DMS 273 treated with DMSO at 0.1 percent for 48 hours (cell line): ENCODE measurements at regions not wholly inside any gene's neighbourhood (a gene's known extent, or its start where the extent isn't known, plus 50 kb on each side); places are given as distances from the start of the nearest gene placed in this dataset.
"Not testable (repeated sequence)": the region's sequence is repeated elsewhere in the genome, so short reads cannot be mapped to it uniquely, and the experiment has no call there.

Source experiments
- DNase-seq: peaks from one replicate; lab custom pipeline; 2025; lab: John Stamatoyannopoulos, UW

DNA sequence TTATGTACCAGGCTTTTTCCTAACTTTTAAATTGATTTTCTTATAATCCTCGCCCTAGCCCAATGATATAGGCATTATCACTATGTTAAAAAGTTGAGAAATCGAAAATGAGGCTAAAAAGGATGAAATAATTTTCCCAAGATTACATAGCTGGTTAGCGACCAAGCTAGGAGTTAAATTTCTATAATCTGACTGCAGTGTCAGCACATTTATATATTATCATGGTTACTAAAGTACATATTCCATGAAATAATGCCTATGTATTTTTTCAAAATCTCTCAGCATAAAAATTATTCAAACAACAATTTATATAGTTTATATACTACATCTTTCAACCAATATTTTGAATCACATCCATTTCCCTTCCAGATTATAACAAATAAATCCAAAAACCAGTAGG is 317.3 kb upstream of the TFPI start:
- DNase-seq = no peak

DNA sequence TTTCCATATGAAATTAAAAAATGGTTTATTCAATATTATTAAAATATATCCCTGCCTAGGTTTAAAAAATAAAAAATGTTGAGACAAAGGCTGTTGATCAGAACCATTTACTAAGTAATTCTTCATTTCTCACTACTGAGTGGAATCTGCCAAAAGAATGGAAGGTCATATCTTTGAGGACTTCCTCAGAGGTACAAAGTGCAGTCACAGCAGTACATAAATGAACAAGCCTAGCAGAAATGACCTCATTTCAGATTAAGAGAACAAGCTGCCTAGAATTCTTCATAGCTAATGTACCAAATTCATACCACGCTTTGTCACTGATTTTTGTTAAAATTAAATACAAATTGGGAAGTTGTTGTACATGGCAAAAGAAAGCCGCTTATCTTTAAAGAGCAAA is 318.9 kb upstream of the TFPI start:
- no peak for DNase-seq

GRCh38 chr2:187874786-187875185 is 320.6 kb upstream of the TFPI start:
- DNase-seq = no peak

DNA sequence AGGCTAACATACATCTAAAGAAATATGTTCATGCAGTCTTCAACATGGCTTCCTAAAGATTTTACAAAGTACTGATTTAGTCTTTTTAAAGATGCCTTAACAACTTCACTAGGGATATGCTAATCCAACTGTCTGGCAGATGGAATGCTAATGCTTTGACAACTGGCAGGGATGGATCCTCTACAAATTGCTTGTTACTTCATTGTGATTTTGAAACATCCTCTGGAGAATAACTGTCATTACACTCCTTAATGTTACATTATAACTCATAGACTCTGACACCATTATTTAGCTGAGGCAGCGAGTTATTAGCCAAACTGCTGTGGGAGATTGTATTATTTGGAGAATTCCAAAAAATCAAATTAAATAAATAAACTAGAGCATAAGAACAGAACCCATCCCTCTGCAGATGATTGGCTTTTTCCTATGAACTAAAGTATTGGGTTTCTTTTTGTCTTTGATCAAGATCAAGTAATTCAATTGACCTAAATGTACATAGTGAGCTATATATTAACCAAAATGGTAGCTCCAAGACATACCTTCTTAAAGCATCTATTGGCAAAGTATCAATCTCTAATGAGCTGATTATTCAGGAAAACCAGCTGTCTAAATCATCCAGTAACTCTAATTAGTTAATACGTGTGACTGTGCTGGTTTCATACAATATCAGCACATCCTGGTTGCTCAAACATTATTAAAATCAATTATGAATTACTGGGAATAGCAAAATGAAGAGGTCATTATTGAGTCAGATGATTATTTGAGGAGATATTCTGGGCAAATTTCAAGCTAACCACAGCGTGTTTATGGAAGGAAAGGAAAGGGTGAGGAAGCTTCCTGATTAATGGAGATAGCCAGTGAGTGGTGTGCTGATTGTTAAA is 321.3 kb upstream of the TFPI start:
- DNase-seq = no peak

DNA sequence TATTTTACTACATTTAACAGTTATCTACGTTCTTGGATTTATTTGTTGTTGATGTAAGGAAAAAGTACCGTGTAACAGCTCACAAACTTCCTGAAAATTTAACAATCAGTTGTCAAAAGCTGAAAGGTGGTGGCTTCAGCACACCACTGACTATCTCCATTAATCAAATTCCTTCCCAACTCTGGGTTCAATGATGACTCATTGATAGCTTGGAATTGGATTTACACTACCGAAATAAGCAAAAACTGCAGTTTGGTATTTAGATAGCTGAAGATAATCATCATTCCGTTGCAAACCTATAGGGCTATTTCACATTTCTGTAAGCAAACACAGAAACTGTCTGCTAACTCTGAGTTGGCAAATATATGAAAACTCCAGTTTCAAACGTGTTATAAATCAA is 322.3 kb upstream of the TFPI start:
- DNase-seq = no peak

- DNase-seq = no peak
Measured at GRCh38 chr2:187877391-187877790, 323.2 kb upstream of the TFPI start.

- DNase-seq = no peak
Measured at GRCh38 chr2:187878112-187878511, 323.9 kb upstream of the TFPI start.

DNA sequence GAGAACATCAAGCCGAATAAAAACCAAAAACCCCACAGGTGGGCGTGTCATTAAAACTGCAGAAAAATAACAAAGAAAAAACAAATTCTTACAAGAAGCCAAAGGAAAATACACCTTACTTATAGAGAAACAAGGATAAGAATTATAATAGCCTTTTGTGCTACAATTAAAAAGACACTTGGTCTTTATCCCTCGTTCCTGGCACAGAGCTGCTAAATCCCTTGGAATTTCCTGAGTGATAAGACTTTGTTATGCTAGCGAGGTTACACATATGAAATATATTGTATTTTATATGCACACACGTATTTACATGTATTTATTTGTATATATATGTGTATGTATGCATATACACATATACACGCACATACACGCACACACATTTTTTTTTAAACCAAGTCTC is 325.3 kb upstream of the TFPI start:
- DNase-seq = no peak

GRCh38 chr2:187884003-187884402 is 329.8 kb upstream of the TFPI start:
- no peak for DNase-seq

DNA sequence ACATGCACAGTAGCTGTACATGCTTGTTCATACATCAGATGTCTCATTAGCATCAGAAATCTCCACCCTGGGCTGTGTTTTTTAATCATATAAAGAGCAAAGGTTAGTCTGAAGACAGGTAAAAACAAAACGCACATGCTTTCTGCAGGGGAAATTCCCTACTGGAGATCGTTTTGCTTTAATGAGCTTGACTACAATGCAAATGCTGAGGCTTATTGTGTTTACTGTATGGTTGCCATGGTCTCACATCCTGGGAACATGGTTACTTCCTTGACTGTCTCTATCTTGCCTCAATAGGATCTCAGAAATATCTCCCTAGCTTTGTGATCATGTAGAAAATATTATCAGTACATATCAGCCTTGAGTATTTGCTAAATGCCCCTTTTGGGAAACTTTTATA is 336.5 kb upstream of the TFPI start:
- no peak for DNase-seq

- DNase-seq = no peak
Measured at GRCh38 chr2:187900021-187900420, 345.8 kb upstream of the TFPI start.

DNA sequence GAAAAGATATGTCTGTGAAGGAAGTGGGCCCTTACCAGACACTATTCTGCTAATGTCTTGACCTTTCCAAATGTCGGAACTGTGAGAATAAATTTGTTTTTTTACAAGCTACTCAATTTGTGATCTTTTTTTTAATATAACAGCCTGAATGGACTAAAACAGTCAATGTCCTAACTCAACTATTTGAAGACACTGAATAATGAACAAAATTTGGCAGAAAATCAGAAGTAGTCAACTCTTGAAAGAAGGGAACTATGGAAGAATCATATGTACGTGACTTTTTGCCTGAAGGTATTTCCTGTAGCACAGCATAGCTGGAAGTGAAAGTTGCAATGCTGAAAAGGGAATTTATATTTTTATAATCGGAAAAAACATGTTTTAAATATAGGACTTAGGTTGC is 351.8 kb upstream of the TFPI start:
- DNase-seq = no peak

- DNase-seq = not testable (repeated sequence)
Measured at GRCh38 chr2:187910922-187911321, 356.7 kb upstream of the TFPI start.

DNA sequence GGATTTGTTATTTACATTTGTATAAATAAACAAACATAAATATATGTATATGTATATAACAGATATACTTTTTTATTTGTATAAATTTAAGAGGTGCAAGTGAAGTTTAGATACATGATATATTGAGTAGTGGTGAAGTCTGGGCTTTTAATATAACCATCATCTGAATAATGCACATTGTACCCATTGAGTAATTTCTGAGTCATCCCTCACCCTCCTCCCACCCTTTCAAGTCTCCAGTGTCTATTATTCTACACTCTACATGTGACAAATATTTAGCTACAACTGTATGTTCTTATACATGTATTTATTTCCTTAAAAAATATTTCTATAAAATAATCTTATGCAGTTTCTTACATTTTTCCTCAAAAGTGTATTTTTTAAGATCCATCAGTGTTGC is 358.7 kb upstream of the TFPI start:
- DNase-seq = no peak

DNA sequence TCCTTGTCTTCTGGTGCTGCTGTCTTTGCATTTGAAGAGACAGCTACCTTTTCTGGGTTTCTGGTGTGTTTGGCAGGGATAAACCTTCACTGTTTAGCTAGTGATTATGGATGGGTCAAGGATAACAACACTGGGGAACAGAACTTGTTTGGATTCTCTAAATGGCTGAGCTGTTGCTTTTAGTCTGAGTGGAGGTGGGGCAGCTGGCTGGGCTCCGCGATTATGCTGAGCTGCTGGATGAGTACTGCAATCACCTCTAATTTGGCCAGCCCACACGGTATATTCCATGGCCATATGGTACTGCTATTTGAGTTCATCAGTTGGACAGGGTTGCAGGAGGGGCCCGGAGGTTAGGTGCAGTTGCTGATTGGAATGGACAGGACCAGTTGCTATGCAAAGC is 361.6 kb upstream of the TFPI start:
- DNase-seq = peak; percentile 87

GRCh38 chr2:187916799-187917198 is 362.6 kb upstream of the TFPI start:
- no peak for DNase-seq

- DNase-seq = no peak
Measured at GRCh38 chr2:187917535-187917934, 363.3 kb upstream of the TFPI start.

- DNase-seq = no peak
Measured at GRCh38 chr2:187918996-187919821, 365.0 kb upstream of the TFPI start.

- DNase-seq = no peak
Measured at GRCh38 chr2:187920511-187920910, 366.3 kb upstream of the TFPI start.

DNA sequence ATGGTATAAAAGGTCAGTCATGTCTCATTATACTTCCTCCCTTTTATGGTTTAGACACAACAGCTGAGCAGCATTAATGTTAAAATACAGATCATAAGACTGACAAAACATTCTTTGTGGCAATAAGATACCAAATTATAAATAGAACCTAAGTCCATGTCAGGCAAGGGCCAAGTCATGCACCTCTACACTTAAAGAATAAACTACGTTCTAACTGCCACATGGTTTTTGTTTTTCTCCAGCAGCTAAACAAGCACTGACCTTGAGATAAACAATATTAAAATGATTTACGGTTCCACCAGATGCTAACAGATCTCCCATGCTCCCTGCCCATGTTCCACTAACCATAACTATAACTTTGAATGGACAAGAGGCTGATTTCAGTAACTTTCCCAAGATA is 368.6 kb upstream of the TFPI start:
- DNase-seq = no peak

DNA sequence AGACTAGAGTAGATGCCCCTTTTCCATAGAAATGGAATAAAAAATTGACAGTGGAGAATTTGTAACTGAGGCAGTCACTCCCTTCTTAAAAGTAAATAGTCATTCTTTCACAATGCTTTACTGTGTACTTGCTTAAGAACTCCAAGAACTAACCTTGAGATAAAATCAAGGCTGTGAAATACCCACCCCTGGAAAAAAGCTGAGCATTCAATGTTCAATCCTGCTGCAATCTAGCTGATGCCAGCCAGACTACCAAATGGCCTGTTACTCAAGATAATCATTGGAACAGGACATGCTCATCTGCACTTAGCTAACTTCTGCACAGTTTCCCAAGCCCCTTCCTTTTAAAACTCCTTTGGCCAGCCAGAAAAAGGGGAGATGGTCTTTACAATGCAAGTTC is 367.4 kb upstream of the GULP1 start:
- no peak for DNase-seq

- DNase-seq = no peak
Measured at GRCh38 chr2:187934236-187934635, 357.4 kb upstream of the GULP1 start.

DNA sequence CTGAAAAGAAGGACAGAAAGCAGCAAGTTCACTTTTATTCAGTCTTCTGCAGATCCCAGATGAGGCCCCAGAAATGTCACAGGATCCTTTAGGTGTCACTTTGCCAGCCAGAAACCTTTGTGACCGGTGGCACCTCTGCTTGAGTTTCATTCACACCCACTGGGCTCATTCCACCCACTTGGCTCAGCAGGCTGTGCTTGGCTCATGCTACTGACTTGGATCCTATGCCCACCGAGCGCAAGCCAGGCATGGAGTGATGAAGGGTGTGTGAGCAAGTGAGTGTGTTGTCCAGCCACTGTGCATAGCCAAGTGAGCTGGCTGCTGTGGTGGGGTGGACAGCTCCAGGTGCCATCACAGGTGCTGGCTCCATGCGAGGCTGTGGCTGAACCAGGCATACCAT is 357.0 kb upstream of the GULP1 start:
- DNase-seq = no peak
